ENCODE measurements at regions not wholly inside any gene's neighbourhood (a gene's known extent, or its start where the extent isn't known, plus 50 kb on each side); places are given as distances from the start of the nearest gene placed in this dataset.

DNA sequence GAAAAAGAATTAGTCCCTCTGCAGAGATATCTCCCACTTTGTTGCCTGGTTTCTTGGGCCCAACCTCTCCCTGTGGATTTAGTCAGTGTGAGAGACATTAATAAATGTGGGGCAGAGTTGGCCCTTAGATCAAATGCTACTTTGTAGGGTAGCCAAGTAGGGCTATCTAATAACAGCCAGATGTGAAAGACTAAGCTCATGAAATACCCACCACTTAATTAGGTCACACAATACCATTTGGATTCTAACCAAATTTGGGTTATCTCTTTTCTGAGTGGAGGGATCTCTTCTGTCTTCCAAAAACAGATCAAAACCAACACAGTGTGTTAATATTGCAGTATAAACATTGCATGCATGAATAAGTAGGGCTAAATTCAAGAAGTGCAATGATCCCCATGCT lies 626.8 kb upstream of the ZEB2 start:
- TF ChIP-seq POLR2A (IDR thresholded peaks at IDR 0.05), result no peak
- TF ChIP-seq, protein P1, sequence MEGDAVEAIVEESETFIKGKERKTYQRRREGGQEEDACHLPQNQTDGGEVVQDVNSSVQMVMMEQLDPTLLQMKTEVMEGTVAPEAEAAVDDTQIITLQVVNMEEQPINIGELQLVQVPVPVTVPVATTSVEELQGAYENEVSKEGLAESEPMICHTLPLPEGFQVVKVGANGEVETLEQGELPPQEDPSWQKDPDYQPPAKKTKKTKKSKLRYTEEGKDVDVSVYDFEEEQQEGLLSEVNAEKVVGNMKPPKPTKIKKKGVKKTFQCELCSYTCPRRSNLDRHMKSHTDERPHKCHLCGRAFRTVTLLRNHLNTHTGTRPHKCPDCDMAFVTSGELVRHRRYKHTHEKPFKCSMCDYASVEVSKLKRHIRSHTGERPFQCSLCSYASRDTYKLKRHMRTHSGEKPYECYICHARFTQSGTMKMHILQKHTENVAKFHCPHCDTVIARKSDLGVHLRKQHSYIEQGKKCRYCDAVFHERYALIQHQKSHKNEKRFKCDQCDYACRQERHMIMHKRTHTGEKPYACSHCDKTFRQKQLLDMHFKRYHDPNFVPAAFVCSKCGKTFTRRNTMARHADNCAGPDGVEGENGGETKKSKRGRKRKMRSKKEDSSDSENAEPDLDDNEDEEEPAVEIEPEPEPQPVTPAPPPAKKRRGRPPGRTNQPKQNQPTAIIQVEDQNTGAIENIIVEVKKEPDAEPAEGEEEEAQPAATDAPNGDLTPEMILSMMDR (IDR thresholded peaks at IDR 0.05), result no peak
